Neural cell (in vitro differentiated cells): ENCODE measurements at regions not wholly inside any gene's neighbourhood (a gene's known extent, or its start where the extent isn't known, plus 50 kb on each side); places are given as distances from the start of the nearest gene placed in this dataset.
"Not testable (repeated sequence)": the region's sequence is repeated elsewhere in the genome, so short reads cannot be mapped to it uniquely, and the experiment has no call there.

Source experiments
- H2AFZ ChIP-seq: fragments of 200-600, 300-800 bp; sonication (generic), shearing (Covaris generic); 2 replicates; pipeline ENCODE4 v1.6.0; 2014; ENCODE audit warnings: low read depth, mild to moderate bottlenecking, antibody characterized with exemption, low read length, moderate library complexity
- H3F3A ChIP-seq: fragments of 200-600 bp; shearing (Covaris generic); 2 replicates; pipeline ENCODE4 v1.6.1; 2016; ENCODE audit warnings: mild to moderate bottlenecking, moderate library complexity, mixed read lengths, antibody characterized with exemption, low read length; ENCODE audit not compliant: insufficient read depth, poor library complexity, severe bottlenecking
- H3K27ac ChIP-seq: fragments of 200-600, 300-800 bp; sonication (generic), shearing (Covaris generic); 2 replicates; pipeline ENCODE4 v1.5.1; 2014; ENCODE audit warnings: mild to moderate bottlenecking, low read length, moderate library complexity
- H3K27me3 ChIP-seq: fragments of 300-800, 200-600 bp; sonication (generic), shearing (Covaris generic); 2 replicates; pipeline ENCODE4 v1.6.0; 2014; ENCODE audit warnings: mild to moderate bottlenecking, low read depth, low read length, moderate library complexity; ENCODE audit not compliant: insufficient read depth
- H3K36me3 ChIP-seq: fragments of 300-800, 200-600 bp; sonication (generic), shearing (Covaris generic); 2 replicates; pipeline ENCODE4 v1.5.1; 2014; ENCODE audit warnings: mild to moderate bottlenecking, antibody characterized with exemption, low read length, moderate library complexity; ENCODE audit not compliant: insufficient read depth
- H3K4me2 ChIP-seq: fragments of 300-800, 200-600 bp; sonication (generic), shearing (Covaris generic); 2 replicates; pipeline ENCODE4 v1.6.0; 2014; ENCODE audit warnings: mild to moderate bottlenecking, low read length
- H3K4me3 ChIP-seq: fragments of 300-800, 200-600 bp; sonication (generic), shearing (Covaris generic); 2 replicates; pipeline ENCODE4 v1.5.1; 2014; ENCODE audit warnings: mild to moderate bottlenecking, low read length, moderate library complexity
- H3K79me2 ChIP-seq: fragments of 200-600 bp; shearing (Covaris generic); replicated peaks from 2 replicates; pipeline ENCODE4 v1.6.0; 2014; ENCODE audit warnings: mild to moderate bottlenecking, low read length, moderate library complexity; ENCODE audit not compliant: insufficient read depth
- H3K9ac ChIP-seq: fragments of 300-800, 200-600 bp; sonication (generic), shearing (Covaris generic); 2 replicates; pipeline ENCODE4 v1.6.1; 2016; ENCODE audit warnings: mild to moderate bottlenecking, low read length, mixed read lengths
- H3K9me2 ChIP-seq: fragments of 200-600 bp; shearing (Covaris generic); 2 replicates; pipeline ENCODE4 v1.6.1; 2016; ENCODE audit warnings: mild to moderate bottlenecking, low read length, mixed read lengths; ENCODE audit not compliant: insufficient read depth
- H3K9me3 ChIP-seq: fragments of 200-600, 300-800 bp; sonication (generic), shearing (Covaris generic); 2 replicates; pipeline ENCODE4 v1.6.1; 2016; ENCODE audit warnings: mild to moderate bottlenecking, mixed run types, low read length, moderate library complexity, mixed read lengths
- H4K20me1 ChIP-seq: fragments of 200-600 bp; shearing (Covaris generic); 2 replicates; pipeline ENCODE4 v1.6.1; 2016; ENCODE audit warnings: mild to moderate bottlenecking, mixed run types; ENCODE audit not compliant: insufficient read depth
- CTCF ChIP-seq: fragments of 450-650 bp; IDR thresholded peaks from 2 replicates; pipeline ENCODE4 v1.5.1; 2014; ENCODE audit warnings: antibody characterized with exemption, mild to moderate bottlenecking, moderate library complexity; ENCODE audit not compliant: poor library complexity, severe bottlenecking
- EZH2 ChIP-seq: fragments of 200-600, 300-800 bp; shearing (Covaris generic), sonication (generic); IDR thresholded peaks from 2 replicates; pipeline ENCODE4 v1.6.1; 2014; ENCODE audit warnings: antibody characterized with exemption, low read length, borderline replicate concordance, mild to moderate bottlenecking; ENCODE audit not compliant: insufficient read depth, poor library complexity, severe bottlenecking
- MXI1 ChIP-seq: fragments of 450-650 bp; conservative IDR thresholded peaks from 2 replicates; pipeline ENCODE4 v1.6.1; 2014; ENCODE audit warnings: antibody characterized with exemption, mild to moderate bottlenecking; ENCODE audit not compliant: poor library complexity, severe bottlenecking
- POLR2AphosphoS5 ChIP-seq: IDR thresholded peaks from 2 replicates; pipeline ENCODE4 v1.6.1; 2012
- RAD21 ChIP-seq: fragments of 450-650 bp; conservative IDR thresholded peaks from 2 replicates; pipeline ENCODE4 v1.6.1; 2014; ENCODE audit warnings: antibody characterized with exemption, mild to moderate bottlenecking, moderate library complexity
- SMC3 ChIP-seq: fragments of 450-650 bp; conservative IDR thresholded peaks from 2 replicates; pipeline ENCODE4 v1.6.1; 2014; ENCODE audit warnings: antibody characterized with exemption, mild to moderate bottlenecking, moderate library complexity; ENCODE audit not compliant: poor library complexity
- TAF1 ChIP-seq: IDR thresholded peaks from 2 replicates; pipeline ENCODE4 v1.6.1; 2012; ENCODE audit warnings: low read depth
- TF ChIP-seq, protein P1 (sequence below): IDR thresholded peaks from 2 replicates; pipeline ENCODE4 v1.6.1; 2012; ENCODE audit warnings: borderline replicate concordance

DNA sequence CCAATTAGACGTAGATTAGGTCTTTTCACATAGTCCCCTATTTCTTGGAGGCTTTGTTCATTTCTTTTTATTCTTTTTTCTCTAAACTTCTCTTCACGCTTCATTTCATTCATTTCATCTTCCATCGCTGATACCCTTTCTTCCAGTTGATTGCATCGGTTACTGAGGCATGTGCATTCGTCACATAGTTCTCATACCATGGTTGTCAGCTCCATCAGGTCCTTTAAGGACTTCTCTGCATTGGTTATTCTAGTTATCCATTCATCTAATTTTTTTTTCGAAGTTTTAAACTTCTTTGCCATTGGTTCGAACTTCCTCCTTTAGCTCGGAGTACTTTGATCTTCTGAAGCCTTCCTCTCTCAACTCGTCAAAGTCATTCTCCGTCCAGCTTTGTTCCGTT is 541.7 kb upstream of the KLF4 start:
- not testable (repeated sequence) for H3K9me3 ChIP-seq, H3K27ac ChIP-seq, H3K36me3 ChIP-seq, H3K9me2 ChIP-seq, H4K20me1 ChIP-seq, H3K4me3 ChIP-seq, H3F3A ChIP-seq, H3K27me3 ChIP-seq, H3K79me2 ChIP-seq, H3K4me2 ChIP-seq, H2AFZ ChIP-seq, H3K9ac ChIP-seq

- H3K9me2 ChIP-seq, H3K79me2 ChIP-seq, H2AFZ ChIP-seq, H3K27ac ChIP-seq, H3K27me3 ChIP-seq, H3K4me3 ChIP-seq, H4K20me1 ChIP-seq, H3K4me2 ChIP-seq, H3K9me3 ChIP-seq, H3F3A ChIP-seq, H3K36me3 ChIP-seq, H3K9ac ChIP-seq: not testable (repeated sequence)
Measured at GRCh38 chr9:108026718-108027117, 537.1 kb upstream of the KLF4 start.

DNA sequence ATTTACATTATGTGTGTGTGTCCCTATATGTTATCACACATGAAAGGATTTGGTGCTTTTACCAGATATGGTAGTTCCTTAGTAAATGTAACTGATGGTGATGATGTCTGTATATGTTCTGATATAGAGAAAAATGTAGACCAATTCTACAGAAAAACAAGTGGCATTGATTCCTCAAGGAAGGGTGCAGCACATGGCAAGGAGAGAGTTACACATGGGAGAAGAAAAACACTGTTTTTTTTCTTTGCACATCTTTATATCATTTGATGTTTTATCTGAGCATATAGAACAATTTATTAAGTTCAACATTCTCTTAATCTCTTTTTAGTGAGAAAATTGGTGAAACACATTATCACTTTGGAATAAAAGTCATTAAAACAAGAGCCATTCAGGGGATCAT is 535.0 kb upstream of the KLF4 start:
- Histone ChIP-seq H3K27me3 (no peaks in the 10 kb centered on the region), H3F3A (no peaks in the 10 kb centered on the region), H3K27ac (no peak overlapping the region), H2AFZ (no peak overlapping the region), H3K9ac (no peak overlapping the region), H3K79me2 (no peaks in the 10 kb centered on the region), H3K36me3 (no peaks in the 10 kb centered on the region), H3K9me2 (no peaks in the 10 kb centered on the region), H3K4me3 (no peak overlapping the region), H4K20me1 (no peaks in the 10 kb centered on the region), H3K9me3 (no peaks in the 10 kb centered on the region), H3K4me2 (no peak overlapping the region)
- TF ChIP-seq SMC3 (no peak), RAD21 (no peak), CTCF (no peak), MXI1 (no peak), POLR2AphosphoS5 (no peak), TAF1 (no peak), EZH2 (no peak)
- TF ChIP-seq, protein P1, sequence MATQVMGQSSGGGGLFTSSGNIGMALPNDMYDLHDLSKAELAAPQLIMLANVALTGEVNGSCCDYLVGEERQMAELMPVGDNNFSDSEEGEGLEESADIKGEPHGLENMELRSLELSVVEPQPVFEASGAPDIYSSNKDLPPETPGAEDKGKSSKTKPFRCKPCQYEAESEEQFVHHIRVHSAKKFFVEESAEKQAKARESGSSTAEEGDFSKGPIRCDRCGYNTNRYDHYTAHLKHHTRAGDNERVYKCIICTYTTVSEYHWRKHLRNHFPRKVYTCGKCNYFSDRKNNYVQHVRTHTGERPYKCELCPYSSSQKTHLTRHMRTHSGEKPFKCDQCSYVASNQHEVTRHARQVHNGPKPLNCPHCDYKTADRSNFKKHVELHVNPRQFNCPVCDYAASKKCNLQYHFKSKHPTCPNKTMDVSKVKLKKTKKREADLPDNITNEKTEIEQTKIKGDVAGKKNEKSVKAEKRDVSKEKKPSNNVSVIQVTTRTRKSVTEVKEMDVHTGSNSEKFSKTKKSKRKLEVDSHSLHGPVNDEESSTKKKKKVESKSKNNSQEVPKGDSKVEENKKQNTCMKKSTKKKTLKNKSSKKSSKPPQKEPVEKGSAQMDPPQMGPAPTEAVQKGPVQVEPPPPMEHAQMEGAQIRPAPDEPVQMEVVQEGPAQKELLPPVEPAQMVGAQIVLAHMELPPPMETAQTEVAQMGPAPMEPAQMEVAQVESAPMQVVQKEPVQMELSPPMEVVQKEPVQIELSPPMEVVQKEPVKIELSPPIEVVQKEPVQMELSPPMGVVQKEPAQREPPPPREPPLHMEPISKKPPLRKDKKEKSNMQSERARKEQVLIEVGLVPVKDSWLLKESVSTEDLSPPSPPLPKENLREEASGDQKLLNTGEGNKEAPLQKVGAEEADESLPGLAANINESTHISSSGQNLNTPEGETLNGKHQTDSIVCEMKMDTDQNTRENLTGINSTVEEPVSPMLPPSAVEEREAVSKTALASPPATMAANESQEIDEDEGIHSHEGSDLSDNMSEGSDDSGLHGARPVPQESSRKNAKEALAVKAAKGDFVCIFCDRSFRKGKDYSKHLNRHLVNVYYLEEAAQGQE: no peak
